COR-L47 (cell line): ENCODE measurements at regions not wholly inside any gene's neighbourhood (a gene's known extent, or its start where the extent isn't known, plus 50 kb on each side); places are given as distances from the start of the nearest gene placed in this dataset.
"Not testable (repeated sequence)": the region's sequence is repeated elsewhere in the genome, so short reads cannot be mapped to it uniquely, and the experiment has no call there.

ENCODE experiments used
- DNase-seq: peaks from one replicate; lab custom pipeline; 2025; lab: John Stamatoyannopoulos, UW

- no peak for DNase-seq
Observed at GRCh38 chr13:44848920-44849676, 140.2 kb downstream of the NUFIP1 start.

- not testable (repeated sequence) for DNase-seq
Observed at GRCh38 chr13:44845281-44846058, 143.8 kb downstream of the NUFIP1 start.

GRCh38 chr13:44844786-44845185, 144.5 kb downstream of the NUFIP1 start:
- no peak for DNase-seq

- no peak for DNase-seq
Observed at GRCh38 chr13:44843403-44843802, 145.9 kb downstream of the NUFIP1 start.

GRCh38 chr13:44842158-44842557, 147.1 kb downstream of the NUFIP1 start:
- no peak for DNase-seq

GRCh38 chr13:44840131-44840530, 149.1 kb downstream of the NUFIP1 start:
- no peak for DNase-seq

- DNase-seq, result no peak
Observed at GRCh38 chr13:44837250-44837649, 152.0 kb downstream of the NUFIP1 start.

GRCh38 chr13:44834404-44834803, 154.9 kb downstream of the NUFIP1 start:
- DNase-seq, result no peak

- no peak for DNase-seq
Observed at GRCh38 chr13:44833626-44834025, 155.6 kb downstream of the NUFIP1 start.

- DNase-seq, result no peak
Observed at GRCh38 chr13:44833139-44833538, 156.1 kb downstream of the NUFIP1 start.

GRCh38 chr13:44826591-44827350, 162.5 kb downstream of the NUFIP1 start:
- no peak for DNase-seq

- DNase-seq, result no peak
Observed at GRCh38 chr13:44825953-44826352, 163.3 kb downstream of the NUFIP1 start.

- DNase-seq, result not testable (repeated sequence)
Observed at GRCh38 chr13:44823555-44823954, 165.7 kb downstream of the NUFIP1 start.

- no peak for DNase-seq
Observed at GRCh38 chr13:44822291-44822690, 167.0 kb downstream of the NUFIP1 start.

GRCh38 chr13:44819772-44820171, 169.5 kb downstream of the NUFIP1 start:
- DNase-seq, result no peak

- no peak for DNase-seq
Observed at GRCh38 chr13:44819245-44819644, 170.0 kb downstream of the NUFIP1 start.

- DNase-seq, result peak; percentile 36
Observed at GRCh38 chr13:44818428-44818827, 170.8 kb downstream of the NUFIP1 start.

- no peak for DNase-seq
Observed at GRCh38 chr13:44818016-44818415, 171.3 kb downstream of the NUFIP1 start.

- DNase-seq, result no peak
Observed at GRCh38 chr13:44817131-44817671, 172.1 kb downstream of the NUFIP1 start.

GRCh38 chr13:44816701-44817100, 172.6 kb downstream of the NUFIP1 start:
- no peak for DNase-seq

- no peak for DNase-seq
Observed at GRCh38 chr13:44815623-44816022, 173.6 kb downstream of the NUFIP1 start.

- DNase-seq, result no peak
Observed at GRCh38 chr13:44814836-44815235, 174.4 kb downstream of the NUFIP1 start.
